H9 (cell line): ENCODE measurements at regions not wholly inside any gene's neighbourhood (a gene's known extent, or its start where the extent isn't known, plus 50 kb on each side); places are given as distances from the start of the nearest gene placed in this dataset.

Experiments used
- DNase-seq: peaks from one replicate; pipeline ENCODE4 v3.0.0-alpha.2; 2017
- H2AFZ ChIP-seq: one replicate; pipeline ENCODE4 v1.6.1; 2013; ENCODE audit warnings: mild to moderate bottlenecking, low read length, control low read depth, moderate library complexity
- H2AK5ac ChIP-seq: 2 replicates; pipeline ENCODE4 v1.6.1; 2013; ENCODE audit warnings: low read length, control low read depth, mixed read lengths; ENCODE audit not compliant: insufficient read length
- H2BK120ac ChIP-seq: one replicate; pipeline ENCODE4 v1.6.1; 2013; ENCODE audit warnings: low read depth, mild to moderate bottlenecking, low read length, control low read depth, inconsistent platforms; ENCODE audit not compliant: poor library complexity, severe bottlenecking
- H2BK12ac ChIP-seq: 2 replicates; pipeline ENCODE4 v1.6.1; 2013; ENCODE audit warnings: low read length, control low read depth, mixed read lengths, low read depth; ENCODE audit not compliant: insufficient read length
- H2BK15ac ChIP-seq: 2 replicates; pipeline ENCODE4 v1.6.1; 2013; ENCODE audit warnings: low read depth, low read length, control low read depth
- H2BK20ac ChIP-seq: one replicate; pipeline ENCODE4 v1.6.1; 2013; ENCODE audit warnings: low read depth, mild to moderate bottlenecking, low read length, control low read depth, inconsistent platforms; ENCODE audit not compliant: poor library complexity, severe bottlenecking
- H2BK5ac ChIP-seq: 2 replicates; pipeline ENCODE4 v1.6.1; 2013; ENCODE audit warnings: low read length, control low read depth, mixed read lengths; ENCODE audit not compliant: insufficient read length
- H3K14ac ChIP-seq: 2 replicates; pipeline ENCODE4 v1.6.1; 2013; ENCODE audit warnings: low read length, control low read depth; ENCODE audit not compliant: insufficient read depth
- H3K18ac ChIP-seq: 2 replicates; pipeline ENCODE4 v1.6.1; 2013; ENCODE audit warnings: low read depth, mild to moderate bottlenecking, mixed read lengths, low read length, control low read depth; ENCODE audit not compliant: insufficient read length
- H3K23ac ChIP-seq: 2 replicates; pipeline ENCODE4 v1.6.1; 2013; ENCODE audit warnings: low read length, control low read depth, mixed read lengths, low read depth; ENCODE audit not compliant: insufficient read length
- H3K23me2 ChIP-seq: 2 replicates; pipeline ENCODE4 v1.6.1; 2013; ENCODE audit warnings: low read depth, mild to moderate bottlenecking, mixed read lengths, low read length, control low read depth; ENCODE audit not compliant: insufficient read length, poor library complexity, severe bottlenecking
- H3K27ac ChIP-seq: 2 replicates; pipeline ENCODE4 v1.5.1; 2013; ENCODE audit warnings: low read length, control low read depth, mixed read lengths, low read depth; ENCODE audit not compliant: insufficient read length
- H3K27me3 ChIP-seq: 2 replicates; pipeline ENCODE4 v1.6.1; 2013; ENCODE audit warnings: low read length, control low read depth, inconsistent platforms; ENCODE audit not compliant: insufficient read depth
- H3K4ac ChIP-seq: 2 replicates; pipeline ENCODE4 v1.6.1; 2013; ENCODE audit warnings: low read depth, mild to moderate bottlenecking, control low read depth, inconsistent platforms, low read length, moderate library complexity
- H3K4me1 ChIP-seq: 2 replicates; pipeline ENCODE4 v1.6.1; 2013; ENCODE audit warnings: low read length, control low read depth, inconsistent platforms; ENCODE audit not compliant: insufficient read depth
- H3K4me2 ChIP-seq: 2 replicates; pipeline ENCODE4 v1.6.1; 2013; ENCODE audit warnings: low read length, control low read depth, mixed read lengths; ENCODE audit not compliant: insufficient read length, insufficient read depth
- H3K56ac ChIP-seq: 2 replicates; pipeline ENCODE4 v1.6.1; 2013; ENCODE audit warnings: low read depth, mild to moderate bottlenecking, mixed read lengths, low read length, control low read depth; ENCODE audit not compliant: insufficient read length
- H3K79me1 ChIP-seq: 2 replicates; pipeline ENCODE4 v1.6.1; 2013; ENCODE audit warnings: low read depth, mild to moderate bottlenecking, moderate library complexity, low read length, control low read depth, inconsistent platforms; ENCODE audit not compliant: insufficient read depth, poor library complexity, severe bottlenecking
- H3K79me2 ChIP-seq: 2 replicates; pipeline ENCODE4 v1.6.1; 2013; ENCODE audit warnings: low read length, control low read depth, inconsistent platforms; ENCODE audit not compliant: insufficient read depth
- H3K9ac ChIP-seq: 2 replicates; pipeline ENCODE4 v1.6.1; 2013; ENCODE audit warnings: low read length, control low read depth, mixed read lengths; ENCODE audit not compliant: insufficient read length; ENCODE audit errors: extremely low read depth
- H3K9me3 ChIP-seq: one replicate; pipeline ENCODE4 v1.6.1; 2013; ENCODE audit warnings: low read depth, low read length, inconsistent platforms; ENCODE audit not compliant: control insufficient read depth
- H3T11ph ChIP-seq: one replicate; pipeline ENCODE4 v1.6.1; 2013; ENCODE audit warnings: mild to moderate bottlenecking, low read length, control low read depth, inconsistent platforms
- H4K20me1 ChIP-seq: one replicate; pipeline ENCODE4 v1.6.1; 2013; ENCODE audit not compliant: control insufficient read depth, insufficient read length, insufficient read depth
- H4K5ac ChIP-seq: 2 replicates; pipeline ENCODE4 v1.6.1; 2013; ENCODE audit warnings: low read depth, mild to moderate bottlenecking, mixed read lengths, low read length, control low read depth; ENCODE audit not compliant: insufficient read length
- H4K8ac ChIP-seq: replicated peaks from 2 replicates; pipeline ENCODE4 v1.6.1; 2013; ENCODE audit warnings: low read length, control low read depth, mixed read lengths, low read depth; ENCODE audit not compliant: insufficient read length
- H4K91ac ChIP-seq: 2 replicates; pipeline ENCODE4 v1.6.1; 2013; ENCODE audit warnings: low read depth, mild to moderate bottlenecking, moderate library complexity, mixed read lengths, low read length, control low read depth; ENCODE audit not compliant: insufficient read length
- H3K27ac Mint-ChIP-seq, 3 experiments: 2 replicates in 2 of 3; 3 replicates in 1 of 3; pipeline ENCODE4 v1.8.0; 2020 to 2021; ENCODE audit warnings: mixed read lengths in 3 of 3, mild to moderate bottlenecking in 1 of 3, moderate library complexity in 1 of 3
- H3K27me3 Mint-ChIP-seq: 2 replicates; pipeline ENCODE4 v1.8.0; 2021; ENCODE audit warnings: low read depth, mild to moderate bottlenecking, moderate library complexity, mixed read lengths
- H3K36me3 Mint-ChIP-seq, 3 experiments: 2 replicates in 2 of 3; 3 replicates in 1 of 3; pipeline ENCODE4 v1.8.0; 2020 to 2021; ENCODE audit warnings: low read depth in 3 of 3, mixed read lengths in 3 of 3; ENCODE audit not compliant: insufficient read depth in 1 of 3
- H3K4me1 Mint-ChIP-seq, 2 experiments: 2 replicates each; pipeline ENCODE4 v1.8.0; 2020; ENCODE audit warnings: mixed read lengths in 2 of 2
- H3K4me3 Mint-ChIP-seq, 2 experiments: 2 replicates in 1 of 2; 3 replicates in 1 of 2; pipeline ENCODE4 v1.8.0; 2020 to 2021; ENCODE audit warnings: mild to moderate bottlenecking in 2 of 2, mixed read lengths in 2 of 2, moderate library complexity in 1 of 2
- H3K9me3 Mint-ChIP-seq, 2 experiments: 2 replicates in 1 of 2; 3 replicates in 1 of 2; pipeline ENCODE4 v1.8.0; 2020; ENCODE audit warnings: mild to moderate bottlenecking in 2 of 2, mixed read lengths in 2 of 2, moderate library complexity in 1 of 2
- WGBS: extraction: QIAGEN DNeasy Blood & Tissue Kit; methylation state at CpG from one replicate; pipeline ENCODE4 v1.1.7; 2013; ENCODE audit warnings: missing lambda C conversion rate, low lambda C conversion rate, mixed read lengths; ENCODE audit not compliant: insufficient read length; ENCODE audit errors: extremely low coverage; 5-methylcytosine and 5-hydroxymethylcytosine counted together
- TF ChIP-seq, protein P1 (sequence below): fragments of 200-600 bp; sonication (generic); conservative IDR thresholded peaks from 3 replicates; pipeline ENCODE4 v1.8.0; 2021; ENCODE audit warnings: antibody characterized with exemption, mild to moderate bottlenecking

- Histone ChIP-seq H3K9me3 (no peaks in the 10 kb centered on the region), H2BK20ac (no peak overlapping the region), H3T11ph (no peak overlapping the region), H3K14ac (no peak overlapping the region), H2BK5ac (no peak overlapping the region), H3K56ac (no peak overlapping the region), H4K20me1 (no peaks in the 10 kb centered on the region), H3K23me2 (no peaks in the 10 kb centered on the region), H3K23ac (no peak overlapping the region), H4K8ac (no peak overlapping the region), H3K27me3 (no peaks in the 10 kb centered on the region), H3K27ac (no peak overlapping the region), H3K79me1 (no peaks in the 10 kb centered on the region), H2AK5ac (no peak overlapping the region), H3K4ac (no peak overlapping the region), H4K91ac (no peak overlapping the region), H4K5ac (no peak overlapping the region), H2BK120ac (no peak overlapping the region), H3K79me2 (no peaks in the 10 kb centered on the region), H3K9ac (no peak overlapping the region), H2AFZ (no peak overlapping the region), H2BK15ac (no peak overlapping the region), H3K4me1 (no peaks in the 10 kb centered on the region), H2BK12ac (no peak overlapping the region), H3K18ac (no peak overlapping the region), H3K4me2 (no peak overlapping the region)
- no peak for DNase-seq
- Mint-ChIP-seq H3K27me3 (peaks cover 16% of the 10 kb centered on the region), H3K4me1 (peaks cover 0 to 6% of the 10 kb centered on the region in 2 experiments; a peak in 2 of 4 replicates), H3K36me3 (no peaks in the 10 kb centered on the region; a peak in 1 of 7 replicates), H3K4me3 (no peak overlapping the region), H3K9me3 (peaks cover 0 to 6% of the 10 kb centered on the region in 2 experiments; a peak in 3 of 5 replicates), H3K27ac (no peak overlapping the region)
- WGBS: no CpG with 5 or more reads among the region's 3 CpGs
- TF ChIP-seq, protein P1, sequence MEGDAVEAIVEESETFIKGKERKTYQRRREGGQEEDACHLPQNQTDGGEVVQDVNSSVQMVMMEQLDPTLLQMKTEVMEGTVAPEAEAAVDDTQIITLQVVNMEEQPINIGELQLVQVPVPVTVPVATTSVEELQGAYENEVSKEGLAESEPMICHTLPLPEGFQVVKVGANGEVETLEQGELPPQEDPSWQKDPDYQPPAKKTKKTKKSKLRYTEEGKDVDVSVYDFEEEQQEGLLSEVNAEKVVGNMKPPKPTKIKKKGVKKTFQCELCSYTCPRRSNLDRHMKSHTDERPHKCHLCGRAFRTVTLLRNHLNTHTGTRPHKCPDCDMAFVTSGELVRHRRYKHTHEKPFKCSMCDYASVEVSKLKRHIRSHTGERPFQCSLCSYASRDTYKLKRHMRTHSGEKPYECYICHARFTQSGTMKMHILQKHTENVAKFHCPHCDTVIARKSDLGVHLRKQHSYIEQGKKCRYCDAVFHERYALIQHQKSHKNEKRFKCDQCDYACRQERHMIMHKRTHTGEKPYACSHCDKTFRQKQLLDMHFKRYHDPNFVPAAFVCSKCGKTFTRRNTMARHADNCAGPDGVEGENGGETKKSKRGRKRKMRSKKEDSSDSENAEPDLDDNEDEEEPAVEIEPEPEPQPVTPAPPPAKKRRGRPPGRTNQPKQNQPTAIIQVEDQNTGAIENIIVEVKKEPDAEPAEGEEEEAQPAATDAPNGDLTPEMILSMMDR: no peak
Observed at GRCh38 chr16:86969716-86970115, 347.5 kb downstream of the C16orf95 start.
